K562 (cell line): ENCODE measurements at regions not wholly inside any gene's neighbourhood (a gene's known extent, or its start where the extent isn't known, plus 50 kb on each side); places are given as distances from the start of the nearest gene placed in this dataset.

ENCODE experiments used
- ATAC-seq: fragments of 200-7000 bp; cut with Tn5 transposase; 3 replicates; pipeline ENCODE4 v1.9.1; 2020; ENCODE audit warnings: moderate library complexity
- BruUV-seq: library from RNA; stranded (reverse); fragments of 400-500 nt; replicated peaks from 2 replicates; lab custom pipeline; 2021; lab: Mats Ljungman, UMichigan
- CTCF ChIA-PET: fragments of 300-600 bp; formaldehyde crosslinking; extraction: SDS; loops from one replicate; lab custom pipeline; 2021; ENCODE audit warnings: low intra/inter-chr PET ratio; lab: Yijun Ruan, JAX
- POLR2A ChIA-PET: fragments of 300-600, 350-650 bp; sonication (Branson Sonifier 250); formaldehyde crosslinking; extraction: SDS; loops from one replicate; lab custom pipeline; 2021; ENCODE audit warnings: antibody characterized with exemption, inconsistent platforms; lab: Yijun Ruan, JAX
- DNase-seq, 4 experiments: peaks; one replicate each; pipeline versions ENCODE4 v3.0.0 to v3.0.0-alpha.2; 2011 to 2018; ENCODE audit warnings: low spot score in 3 of 4, mixed read lengths in 3 of 4; ENCODE audit errors: extremely low read depth in 1 of 4
- FAIRE-seq: peaks from 2 replicates; lab custom pipeline; 2011; peaks lifted over from hg19 to GRCh38; lab: Jason Lieb, UNC
- H2AFZ ChIP-seq: 2 replicates; pipeline ENCODE4 v1.6.0; 2011; ENCODE audit warnings: low read depth, low read length, control low read depth, inconsistent platforms
- H3K27ac ChIP-seq: fragments of 200-600 bp; 3 replicates; pipeline ENCODE4 v1.8.0; 2011; ENCODE audit warnings: low read depth, mild to moderate bottlenecking, control low read depth, inconsistent platforms, low read length, moderate library complexity, mixed read lengths; ENCODE audit errors: extremely low read depth
- H3K27me3 ChIP-seq, 2 experiments: fragments of 300-600 bp in 1 of 2; 2 replicates in 1 of 2; 3 replicates in 1 of 2; pipeline versions ENCODE4 v1.6.0 to v1.8.0; 2011; ENCODE audit warnings: inconsistent platforms in 2 of 2, low read length in 2 of 2, mild to moderate bottlenecking in 1 of 2, mixed read lengths in 1 of 2, moderate library complexity in 1 of 2; ENCODE audit not compliant: control insufficient read depth in 2 of 2, insufficient read depth in 2 of 2
- H3K36me3 ChIP-seq: fragments of 300-600 bp; 3 replicates; pipeline ENCODE4 v1.8.0; 2011; ENCODE audit warnings: mild to moderate bottlenecking, low read length, inconsistent platforms; ENCODE audit not compliant: control insufficient read depth, insufficient read depth
- H3K4me1 ChIP-seq, 2 experiments: fragments of 200-600 bp in 1 of 2; replicated peaks in 1 of 2; 2 replicates in 1 of 2; 3 replicates in 1 of 2; pipeline versions ENCODE4 v1.5.1 to v1.8.0; 2011; ENCODE audit warnings: inconsistent platforms in 2 of 2, low read length in 2 of 2, mild to moderate bottlenecking in 1 of 2, mixed read lengths in 1 of 2, moderate library complexity in 1 of 2; ENCODE audit not compliant: control insufficient read depth in 2 of 2, insufficient read depth in 2 of 2
- H3K4me2 ChIP-seq: 2 replicates; pipeline ENCODE4 v1.6.1; 2011; ENCODE audit warnings: low read length, control low read depth, inconsistent platforms, mixed read lengths; ENCODE audit not compliant: insufficient read depth
- H3K4me3 ChIP-seq: fragments of 200-600 bp; sonication (generic), shearing (Covaris generic); 2 replicates; pipeline ENCODE4 v1.5.1; 2016; ENCODE audit warnings: control low read depth, inconsistent platforms
- H3K79me2 ChIP-seq: fragments of 200-600 bp; 3 replicates; pipeline ENCODE4 v1.8.0; 2011; ENCODE audit warnings: low read length, inconsistent platforms; ENCODE audit not compliant: control insufficient read depth, insufficient read depth
- H3K9ac ChIP-seq, 2 experiments: 2 replicates each; pipeline versions ENCODE4 v1.6.0 to v1.6.1; 2011; ENCODE audit warnings: low read depth in 2 of 2, low read length in 2 of 2, control low read depth in 1 of 2, inconsistent platforms in 1 of 2, mild to moderate bottlenecking in 1 of 2, mixed read lengths in 1 of 2; ENCODE audit not compliant: insufficient read depth in 1 of 2
- H3K9me1 ChIP-seq: one replicate; pipeline ENCODE4 v1.6.0; 2011; ENCODE audit warnings: inconsistent platforms, mild to moderate bottlenecking, low read length, moderate library complexity; ENCODE audit not compliant: control insufficient read depth, insufficient read depth
- H3K9me3 ChIP-seq: replicated peaks from 2 replicates; pipeline ENCODE4 v1.5.1; 2011; ENCODE audit warnings: low read depth, low read length, inconsistent platforms; ENCODE audit not compliant: control insufficient read depth, insufficient read depth
- H4K20me1 ChIP-seq: replicated peaks from 2 replicates; pipeline ENCODE4 v1.6.1; 2011; ENCODE audit warnings: low read length, inconsistent platforms, mixed read lengths; ENCODE audit not compliant: control insufficient read depth, insufficient read depth
- U2AF2 ChIP-seq: fragments of 200-400 bp; formaldehyde crosslinking; optimal IDR thresholded peaks from 2 replicates; pipeline ENCODE3; 2017; ENCODE audit warnings: low read depth, mild to moderate bottlenecking, low read length
- ZNF644 ChIP-seq: fragments of 200-800 bp; sonication (Bioruptor generic); IDR thresholded peaks from 2 replicates; pipeline ENCODE4 v1.6.1; 2016; ENCODE audit warnings: low read depth, missing genetic modification characterization, missing compliant biosample characterization
- WGBS: fragments of 100-300 bp; shearing (Covaris generic); methylation state at CpG from one replicate; pipeline ENCODE4 v1.1.6; 2016; ENCODE audit warnings: low coverage, mixed read lengths; ENCODE audit not compliant: insufficient coverage; ENCODE audit errors: missing lambda C conversion rate; 5-methylcytosine and 5-hydroxymethylcytosine counted together
- in situ Hi-C: fragments of 300-500 bp; cut with MboI; formaldehyde crosslinking; loops from 4 replicates; pipeline ENCODE4 v1.15.0; 2018; ENCODE audit warnings: inconsistent platforms, mixed read lengths
- intact Hi-C: fragments of 100-400 bp; cut with micrococcal nuclease; formaldehyde crosslinking; loops from 2 replicates; pipeline ENCODE4 v1.14.2; 2022
- TF ChIP-seq, protein P1 (sequence below): fragments of 200-800 bp; sonication (Bioruptor generic); IDR thresholded peaks from 2 replicates; pipeline ENCODE4 v1.6.1; 2016; ENCODE audit warnings: missing genetic modification characterization, missing compliant biosample characterization

DNA sequence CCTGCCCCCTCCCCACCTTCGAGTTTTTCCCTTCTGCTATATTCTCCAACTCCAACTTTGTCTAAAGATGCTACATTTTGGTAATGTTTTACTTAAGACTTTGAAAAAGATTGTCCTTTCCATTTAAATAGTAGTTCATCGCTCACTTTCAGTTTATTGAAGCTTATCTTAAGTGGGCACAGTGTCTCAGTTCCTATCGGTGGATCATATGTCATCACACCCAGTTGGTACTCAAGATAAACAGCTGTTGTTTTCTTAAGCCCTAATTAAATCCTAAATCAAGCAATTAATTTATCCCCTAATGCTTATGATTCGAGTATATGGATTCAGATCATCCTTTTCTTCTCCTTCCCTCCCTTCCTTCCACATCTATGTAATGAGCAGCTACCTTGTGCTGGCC is 210.7 kb downstream of the TLE3 start:
- Histone ChIP-seq H3K36me3 (no peaks in the 10 kb centered on the region), H3K4me1 (no peaks in the 10 kb centered on the region), H3K9me1 (no peaks in the 10 kb centered on the region), H3K4me3 (no peak overlapping the region), H3K9ac (no peak overlapping the region), H4K20me1 (no peaks in the 10 kb centered on the region; the same call in 1 of the 2 replicates), H3K4me2 (no peak overlapping the region), H3K9me3 (no peaks in the 10 kb centered on the region), H2AFZ (no peak overlapping the region), H3K27me3 (peaks cover 0 to 2% of the 10 kb centered on the region in 2 experiments; a peak in 1 of 5 replicates), H3K79me2 (no peaks in the 10 kb centered on the region), H3K27ac (no peak overlapping the region)
- BruUV-seq: no TSS peak
- intact Hi-C loops: no loop called here
- WGBS: 0% methylated on average over 4 of the region's 4 CpGs
- in situ Hi-C loops: no loop called here
- ChIA-PET POLR2A (interaction anchor here (0.8 to 1.0 kb wide), 2 partner anchors 37 to 275 kb away, joined by 4 read pairs; no protein-coding TSS in a partner anchor), CTCF (no interaction called here)
- no peak for DNase-seq
- TF ChIP-seq ZNF644 (no peak), U2AF2 (no peak)
- TF ChIP-seq, protein P1, sequence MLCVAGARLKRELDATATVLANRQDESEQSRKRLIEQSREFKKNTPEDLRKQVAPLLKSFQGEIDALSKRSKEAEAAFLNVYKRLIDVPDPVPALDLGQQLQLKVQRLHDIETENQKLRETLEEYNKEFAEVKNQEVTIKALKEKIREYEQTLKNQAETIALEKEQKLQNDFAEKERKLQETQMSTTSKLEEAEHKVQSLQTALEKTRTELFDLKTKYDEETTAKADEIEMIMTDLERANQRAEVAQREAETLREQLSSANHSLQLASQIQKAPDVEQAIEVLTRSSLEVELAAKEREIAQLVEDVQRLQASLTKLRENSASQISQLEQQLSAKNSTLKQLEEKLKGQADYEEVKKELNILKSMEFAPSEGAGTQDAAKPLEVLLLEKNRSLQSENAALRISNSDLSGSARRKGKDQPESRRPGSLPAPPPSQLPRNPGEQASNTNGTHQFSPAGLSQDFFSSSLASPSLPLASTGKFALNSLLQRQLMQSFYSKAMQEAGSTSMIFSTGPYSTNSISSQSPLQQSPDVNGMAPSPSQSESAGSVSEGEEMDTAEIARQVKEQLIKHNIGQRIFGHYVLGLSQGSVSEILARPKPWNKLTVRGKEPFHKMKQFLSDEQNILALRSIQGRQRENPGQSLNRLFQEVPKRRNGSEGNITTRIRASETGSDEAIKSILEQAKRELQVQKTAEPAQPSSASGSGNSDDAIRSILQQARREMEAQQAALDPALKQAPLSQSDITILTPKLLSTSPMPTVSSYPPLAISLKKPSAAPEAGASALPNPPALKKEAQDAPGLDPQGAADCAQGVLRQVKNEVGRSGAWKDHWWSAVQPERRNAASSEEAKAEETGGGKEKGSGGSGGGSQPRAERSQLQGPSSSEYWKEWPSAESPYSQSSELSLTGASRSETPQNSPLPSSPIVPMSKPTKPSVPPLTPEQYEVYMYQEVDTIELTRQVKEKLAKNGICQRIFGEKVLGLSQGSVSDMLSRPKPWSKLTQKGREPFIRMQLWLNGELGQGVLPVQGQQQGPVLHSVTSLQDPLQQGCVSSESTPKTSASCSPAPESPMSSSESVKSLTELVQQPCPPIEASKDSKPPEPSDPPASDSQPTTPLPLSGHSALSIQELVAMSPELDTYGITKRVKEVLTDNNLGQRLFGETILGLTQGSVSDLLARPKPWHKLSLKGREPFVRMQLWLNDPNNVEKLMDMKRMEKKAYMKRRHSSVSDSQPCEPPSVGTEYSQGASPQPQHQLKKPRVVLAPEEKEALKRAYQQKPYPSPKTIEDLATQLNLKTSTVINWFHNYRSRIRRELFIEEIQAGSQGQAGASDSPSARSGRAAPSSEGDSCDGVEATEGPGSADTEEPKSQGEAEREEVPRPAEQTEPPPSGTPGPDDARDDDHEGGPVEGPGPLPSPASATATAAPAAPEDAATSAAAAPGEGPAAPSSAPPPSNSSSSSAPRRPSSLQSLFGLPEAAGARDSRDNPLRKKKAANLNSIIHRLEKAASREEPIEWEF: no peak
- ATAC-seq: no peak
- no peak for FAIRE-seq
